K562 (cell line): ENCODE measurements at regions not wholly inside any gene's neighbourhood (a gene's known extent, or its start where the extent isn't known, plus 50 kb on each side); places are given as distances from the start of the nearest gene placed in this dataset.

Experiments
- ATAC-seq: fragments of 200-7000 bp; cut with Tn5 transposase; 3 replicates; pipeline ENCODE4 v1.9.1; 2020; ENCODE audit warnings: moderate library complexity
- BruUV-seq: library from RNA; stranded (reverse); fragments of 400-500 nt; replicated peaks from 2 replicates; lab custom pipeline; 2021; lab: Mats Ljungman, UMichigan
- CTCF ChIA-PET: fragments of 300-600 bp; formaldehyde crosslinking; extraction: SDS; loops from one replicate; lab custom pipeline; 2021; ENCODE audit warnings: low intra/inter-chr PET ratio; lab: Yijun Ruan, JAX
- POLR2A ChIA-PET: fragments of 300-600, 350-650 bp; sonication (Branson Sonifier 250); formaldehyde crosslinking; extraction: SDS; loops from one replicate; lab custom pipeline; 2021; ENCODE audit warnings: antibody characterized with exemption, inconsistent platforms; lab: Yijun Ruan, JAX
- DNase-seq, 4 experiments: peaks; one replicate each; pipeline versions ENCODE4 v3.0.0 to v3.0.0-alpha.2; 2011 to 2018; ENCODE audit warnings: low spot score in 3 of 4, mixed read lengths in 3 of 4; ENCODE audit errors: extremely low read depth in 1 of 4
- FAIRE-seq: peaks from 2 replicates; lab custom pipeline; 2011; peaks lifted over from hg19 to GRCh38; lab: Jason Lieb, UNC
- H2AFZ ChIP-seq: 2 replicates; pipeline ENCODE4 v1.6.0; 2011; ENCODE audit warnings: low read depth, low read length, control low read depth, inconsistent platforms
- H3K27ac ChIP-seq: fragments of 200-600 bp; 3 replicates; pipeline ENCODE4 v1.8.0; 2011; ENCODE audit warnings: low read depth, mild to moderate bottlenecking, control low read depth, inconsistent platforms, low read length, moderate library complexity, mixed read lengths; ENCODE audit errors: extremely low read depth
- H3K27me3 ChIP-seq, 2 experiments: fragments of 300-600 bp in 1 of 2; 2 replicates in 1 of 2; 3 replicates in 1 of 2; pipeline versions ENCODE4 v1.6.0 to v1.8.0; 2011; ENCODE audit warnings: inconsistent platforms in 2 of 2, low read length in 2 of 2, mild to moderate bottlenecking in 1 of 2, mixed read lengths in 1 of 2, moderate library complexity in 1 of 2; ENCODE audit not compliant: control insufficient read depth in 2 of 2, insufficient read depth in 2 of 2
- H3K36me3 ChIP-seq: fragments of 300-600 bp; 3 replicates; pipeline ENCODE4 v1.8.0; 2011; ENCODE audit warnings: mild to moderate bottlenecking, low read length, inconsistent platforms; ENCODE audit not compliant: control insufficient read depth, insufficient read depth
- H3K4me1 ChIP-seq, 2 experiments: fragments of 200-600 bp in 1 of 2; replicated peaks in 1 of 2; 2 replicates in 1 of 2; 3 replicates in 1 of 2; pipeline versions ENCODE4 v1.5.1 to v1.8.0; 2011; ENCODE audit warnings: inconsistent platforms in 2 of 2, low read length in 2 of 2, mild to moderate bottlenecking in 1 of 2, mixed read lengths in 1 of 2, moderate library complexity in 1 of 2; ENCODE audit not compliant: control insufficient read depth in 2 of 2, insufficient read depth in 2 of 2
- H3K4me2 ChIP-seq: 2 replicates; pipeline ENCODE4 v1.6.1; 2011; ENCODE audit warnings: low read length, control low read depth, inconsistent platforms, mixed read lengths; ENCODE audit not compliant: insufficient read depth
- H3K4me3 ChIP-seq: fragments of 200-600 bp; sonication (generic), shearing (Covaris generic); 2 replicates; pipeline ENCODE4 v1.5.1; 2016; ENCODE audit warnings: control low read depth, inconsistent platforms
- H3K79me2 ChIP-seq: fragments of 200-600 bp; 3 replicates; pipeline ENCODE4 v1.8.0; 2011; ENCODE audit warnings: low read length, inconsistent platforms; ENCODE audit not compliant: control insufficient read depth, insufficient read depth
- H3K9ac ChIP-seq, 2 experiments: 2 replicates each; pipeline versions ENCODE4 v1.6.0 to v1.6.1; 2011; ENCODE audit warnings: low read depth in 2 of 2, low read length in 2 of 2, control low read depth in 1 of 2, inconsistent platforms in 1 of 2, mild to moderate bottlenecking in 1 of 2, mixed read lengths in 1 of 2; ENCODE audit not compliant: insufficient read depth in 1 of 2
- H3K9me1 ChIP-seq: one replicate; pipeline ENCODE4 v1.6.0; 2011; ENCODE audit warnings: inconsistent platforms, mild to moderate bottlenecking, low read length, moderate library complexity; ENCODE audit not compliant: control insufficient read depth, insufficient read depth
- H3K9me3 ChIP-seq: replicated peaks from 2 replicates; pipeline ENCODE4 v1.5.1; 2011; ENCODE audit warnings: low read depth, low read length, inconsistent platforms; ENCODE audit not compliant: control insufficient read depth, insufficient read depth
- H4K20me1 ChIP-seq: replicated peaks from 2 replicates; pipeline ENCODE4 v1.6.1; 2011; ENCODE audit warnings: low read length, inconsistent platforms, mixed read lengths; ENCODE audit not compliant: control insufficient read depth, insufficient read depth
- ATF1 ChIP-seq, 2 experiments: fragments of 450-650 bp in 1 of 2; IDR thresholded peaks; 2 replicates each; pipeline ENCODE4 v1.6.1; 2016; ENCODE audit warnings: missing compliant biosample characterization in 1 of 2, missing genetic modification characterization in 1 of 2
- BCL6 ChIP-seq: fragments of 250-450 bp; sonication (Bioruptor Pico); IDR thresholded peaks from 2 replicates; pipeline ENCODE4 v1.4.0; 2020
- GATA2 ChIP-seq: sonication (generic); formaldehyde crosslinking; IDR thresholded peaks from 2 replicates; pipeline ENCODE4 v1.4.0; 2020; ENCODE audit warnings: mild to moderate bottlenecking, missing genetic modification reagents
- HMG20B ChIP-seq: fragments of 250-450 bp; sonication (Bioruptor Pico); IDR thresholded peaks from 2 replicates; pipeline ENCODE4 v1.5.0; 2021; ENCODE audit warnings: mild to moderate bottlenecking
- RFX5 ChIP-seq: IDR thresholded peaks from 2 replicates; pipeline ENCODE4 v1.6.1; 2011; ENCODE audit warnings: low read depth, mild to moderate bottlenecking, improper control_type of control experiment, low read length
- RNF2 ChIP-seq: sonication (generic); IDR thresholded peaks from 2 replicates; pipeline ENCODE4 v1.6.1; 2016
- SMAD1 ChIP-seq: fragments of 150-350 bp; IDR thresholded peaks from 2 replicates; pipeline ENCODE4 v1.6.1; 2014; ENCODE audit warnings: low read length, low read depth; ENCODE audit not compliant: partially characterized antibody
- SMAD4 ChIP-seq: fragments of 250-450 bp; sonication (Bioruptor Pico); conservative IDR thresholded peaks from 2 replicates; pipeline ENCODE4 v1.8.0; 2021; ENCODE audit warnings: inconsistent platforms, mild to moderate bottlenecking, moderate library complexity
- SNRNP70 ChIP-seq: fragments of 200-400 bp; formaldehyde crosslinking; optimal IDR thresholded peaks from 2 replicates; pipeline ENCODE3; 2017; ENCODE audit warnings: low read depth, low read length
- SRSF3 ChIP-seq: fragments of 200-400 bp; formaldehyde crosslinking; IDR thresholded peaks from 2 replicates; pipeline ENCODE4 v1.6.1; 2016; ENCODE audit warnings: mild to moderate bottlenecking, low read length, moderate library complexity; ENCODE audit not compliant: insufficient read depth
- ZNF354B ChIP-seq: fragments of 250-450 bp; sonication (Bioruptor Pico); IDR thresholded peaks from 2 replicates; pipeline ENCODE4 v1.4.0; 2020
- ZNF717 ChIP-seq: fragments of 250-450 bp; sonication (Bioruptor Pico); IDR thresholded peaks from 2 replicates; pipeline ENCODE4 v1.5.0; 2021
- ZSCAN29 ChIP-seq: fragments of 450-650 bp; IDR thresholded peaks from 2 replicates; pipeline ENCODE4 v1.6.1; 2017
- WGBS: fragments of 100-300 bp; shearing (Covaris generic); methylation state at CpG from one replicate; pipeline ENCODE4 v1.1.6; 2016; ENCODE audit warnings: low coverage, mixed read lengths; ENCODE audit not compliant: insufficient coverage; ENCODE audit errors: missing lambda C conversion rate; 5-methylcytosine and 5-hydroxymethylcytosine counted together
- in situ Hi-C: fragments of 300-500 bp; cut with MboI; formaldehyde crosslinking; loops from 4 replicates; pipeline ENCODE4 v1.15.0; 2018; ENCODE audit warnings: inconsistent platforms, mixed read lengths
- intact Hi-C: fragments of 100-400 bp; cut with micrococcal nuclease; formaldehyde crosslinking; loops from 2 replicates; pipeline ENCODE4 v1.14.2; 2022
- TF ChIP-seq, protein P1 (sequence below): fragments of 200-400 bp; formaldehyde crosslinking; IDR thresholded peaks from 2 replicates; pipeline ENCODE4 v1.6.1; 2017; ENCODE audit warnings: mild to moderate bottlenecking, low read depth, low read length, moderate library complexity
- TF ChIP-seq, protein P2 (sequence below), 3 experiments: fragments of 200-800 bp in 1 of 3; sonication (Bioruptor generic) in 1 of 3; sonication (generic) in 1 of 3; formaldehyde crosslinking in 1 of 3; IDR thresholded peaks; 2 replicates each; pipeline versions ENCODE4 v1.6.1 to v1.8.0; 2016 to 2022; ENCODE audit warnings: mild to moderate bottlenecking in 2 of 3, missing compliant biosample characterization in 2 of 3, missing genetic modification characterization in 2 of 3, missing genetic modification reagents in 1 of 3
- TF ChIP-seq, protein P3 (sequence below), 2 experiments: fragments of 450-650 bp; IDR thresholded peaks; 2 replicates each; pipeline ENCODE4 v1.6.1; 2018; ENCODE audit warnings: mild to moderate bottlenecking in 2 of 2, low read depth in 1 of 2; ENCODE audit not compliant: partially characterized antibody in 2 of 2
- TF ChIP-seq, protein P4 (sequence below): fragments of 250-450 bp; sonication (Bioruptor Pico); IDR thresholded peaks from 2 replicates; pipeline ENCODE4 v1.4.0; 2020

DNA sequence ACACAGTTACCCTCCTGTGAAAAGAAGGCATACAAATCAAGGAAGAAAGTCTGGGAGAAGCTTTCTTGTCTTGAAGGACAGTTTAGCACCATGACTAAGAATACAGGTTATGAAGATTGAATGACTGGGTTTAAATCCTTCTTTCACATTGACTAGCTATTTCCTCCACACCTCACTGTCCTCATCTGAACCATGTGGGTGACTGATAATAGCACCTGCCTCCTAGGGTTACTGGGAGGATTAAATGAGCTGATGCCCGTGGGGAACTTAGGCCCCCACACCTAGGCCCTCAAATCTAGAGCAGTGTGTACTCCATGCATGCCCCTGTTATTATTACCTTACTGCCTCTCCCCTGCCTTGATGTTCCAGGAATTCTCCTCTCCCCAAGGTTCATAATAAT lies 202.9 kb downstream of the FBXO15 start:
- Histone ChIP-seq H3K79me2 (no peaks in the 10 kb centered on the region), H2AFZ (no peak overlapping the region), H4K20me1 (no peaks in the 10 kb centered on the region), H3K4me1 (no peaks in the 10 kb centered on the region), H3K4me3 (no peak overlapping the region), H3K9me1 (no peaks in the 10 kb centered on the region), H3K27me3 (no peaks in the 10 kb centered on the region; a peak in 1 of 5 replicates), H3K4me2 (no peak overlapping the region), H3K9me3 (no peaks in the 10 kb centered on the region), H3K9ac (no peak overlapping the region), H3K36me3 (no peaks in the 10 kb centered on the region), H3K27ac (no peak overlapping the region)
- ChIA-PET CTCF (no interaction called here), POLR2A (no interaction called here)
- WGBS, result 0% methylated on average over 1 of the region's 1 CpG
- BruUV-seq, result no TSS peak
- FAIRE-seq (no peak), ATAC-seq (no peak), DNase-seq (no peak)
- in situ Hi-C loops (no loop called here), intact Hi-C loops (no loop called here)
- TF ChIP-seq GATA2 (CRISPR knock-in tag), result no peak
- TF ChIP-seq, protein P1, sequence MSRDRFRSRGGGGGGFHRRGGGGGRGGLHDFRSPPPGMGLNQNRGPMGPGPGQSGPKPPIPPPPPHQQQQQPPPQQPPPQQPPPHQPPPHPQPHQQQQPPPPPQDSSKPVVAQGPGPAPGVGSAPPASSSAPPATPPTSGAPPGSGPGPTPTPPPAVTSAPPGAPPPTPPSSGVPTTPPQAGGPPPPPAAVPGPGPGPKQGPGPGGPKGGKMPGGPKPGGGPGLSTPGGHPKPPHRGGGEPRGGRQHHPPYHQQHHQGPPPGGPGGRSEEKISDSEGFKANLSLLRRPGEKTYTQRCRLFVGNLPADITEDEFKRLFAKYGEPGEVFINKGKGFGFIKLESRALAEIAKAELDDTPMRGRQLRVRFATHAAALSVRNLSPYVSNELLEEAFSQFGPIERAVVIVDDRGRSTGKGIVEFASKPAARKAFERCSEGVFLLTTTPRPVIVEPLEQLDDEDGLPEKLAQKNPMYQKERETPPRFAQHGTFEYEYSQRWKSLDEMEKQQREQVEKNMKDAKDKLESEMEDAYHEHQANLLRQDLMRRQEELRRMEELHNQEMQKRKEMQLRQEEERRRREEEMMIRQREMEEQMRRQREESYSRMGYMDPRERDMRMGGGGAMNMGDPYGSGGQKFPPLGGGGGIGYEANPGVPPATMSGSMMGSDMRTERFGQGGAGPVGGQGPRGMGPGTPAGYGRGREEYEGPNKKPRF, result no peak
- no peak for TF ChIP-seq SMAD4 (CRISPR knock-in tag)
- TF ChIP-seq, protein P2, sequence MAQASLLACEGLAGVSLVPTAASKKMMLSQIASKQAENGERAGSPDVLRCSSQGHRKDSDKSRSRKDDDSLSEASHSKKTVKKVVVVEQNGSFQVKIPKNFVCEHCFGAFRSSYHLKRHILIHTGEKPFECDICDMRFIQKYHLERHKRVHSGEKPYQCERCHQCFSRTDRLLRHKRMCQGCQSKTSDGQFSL (CRISPR knock-in tag; IDR thresholded peaks at IDR 0.05), result no peak
- TF ChIP-seq, protein P2 (tag; IDR thresholded peaks at IDR 0.05), result no peak
- no peak for TF ChIP-seq ZSCAN29
- TF ChIP-seq SMAD1, result no peak
- TF ChIP-seq ZNF717 (CRISPR knock-in tag), result no peak
- TF ChIP-seq, protein P3, sequence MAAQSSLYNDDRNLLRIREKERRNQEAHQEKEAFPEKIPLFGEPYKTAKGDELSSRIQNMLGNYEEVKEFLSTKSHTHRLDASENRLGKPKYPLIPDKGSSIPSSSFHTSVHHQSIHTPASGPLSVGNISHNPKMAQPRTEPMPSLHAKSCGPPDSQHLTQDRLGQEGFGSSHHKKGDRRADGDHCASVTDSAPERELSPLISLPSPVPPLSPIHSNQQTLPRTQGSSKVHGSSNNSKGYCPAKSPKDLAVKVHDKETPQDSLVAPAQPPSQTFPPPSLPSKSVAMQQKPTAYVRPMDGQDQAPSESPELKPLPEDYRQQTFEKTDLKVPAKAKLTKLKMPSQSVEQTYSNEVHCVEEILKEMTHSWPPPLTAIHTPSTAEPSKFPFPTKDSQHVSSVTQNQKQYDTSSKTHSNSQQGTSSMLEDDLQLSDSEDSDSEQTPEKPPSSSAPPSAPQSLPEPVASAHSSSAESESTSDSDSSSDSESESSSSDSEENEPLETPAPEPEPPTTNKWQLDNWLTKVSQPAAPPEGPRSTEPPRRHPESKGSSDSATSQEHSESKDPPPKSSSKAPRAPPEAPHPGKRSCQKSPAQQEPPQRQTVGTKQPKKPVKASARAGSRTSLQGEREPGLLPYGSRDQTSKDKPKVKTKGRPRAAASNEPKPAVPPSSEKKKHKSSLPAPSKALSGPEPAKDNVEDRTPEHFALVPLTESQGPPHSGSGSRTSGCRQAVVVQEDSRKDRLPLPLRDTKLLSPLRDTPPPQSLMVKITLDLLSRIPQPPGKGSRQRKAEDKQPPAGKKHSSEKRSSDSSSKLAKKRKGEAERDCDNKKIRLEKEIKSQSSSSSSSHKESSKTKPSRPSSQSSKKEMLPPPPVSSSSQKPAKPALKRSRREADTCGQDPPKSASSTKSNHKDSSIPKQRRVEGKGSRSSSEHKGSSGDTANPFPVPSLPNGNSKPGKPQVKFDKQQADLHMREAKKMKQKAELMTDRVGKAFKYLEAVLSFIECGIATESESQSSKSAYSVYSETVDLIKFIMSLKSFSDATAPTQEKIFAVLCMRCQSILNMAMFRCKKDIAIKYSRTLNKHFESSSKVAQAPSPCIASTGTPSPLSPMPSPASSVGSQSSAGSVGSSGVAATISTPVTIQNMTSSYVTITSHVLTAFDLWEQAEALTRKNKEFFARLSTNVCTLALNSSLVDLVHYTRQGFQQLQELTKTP (IDR thresholded peaks at IDR 0.05; ENCODE audit: low read depth in 1 of 2, partially characterized antibody in 2 of 2), result no peak
- TF ChIP-seq ZNF354B (CRISPR knock-in tag), result no peak
- no peak for TF ChIP-seq SNRNP70
- no peak for TF ChIP-seq HMG20B (CRISPR knock-in tag)
- no peak for TF ChIP-seq SRSF3
- TF ChIP-seq BCL6 (CRISPR knock-in tag), result no peak
- TF ChIP-seq, protein P4, sequence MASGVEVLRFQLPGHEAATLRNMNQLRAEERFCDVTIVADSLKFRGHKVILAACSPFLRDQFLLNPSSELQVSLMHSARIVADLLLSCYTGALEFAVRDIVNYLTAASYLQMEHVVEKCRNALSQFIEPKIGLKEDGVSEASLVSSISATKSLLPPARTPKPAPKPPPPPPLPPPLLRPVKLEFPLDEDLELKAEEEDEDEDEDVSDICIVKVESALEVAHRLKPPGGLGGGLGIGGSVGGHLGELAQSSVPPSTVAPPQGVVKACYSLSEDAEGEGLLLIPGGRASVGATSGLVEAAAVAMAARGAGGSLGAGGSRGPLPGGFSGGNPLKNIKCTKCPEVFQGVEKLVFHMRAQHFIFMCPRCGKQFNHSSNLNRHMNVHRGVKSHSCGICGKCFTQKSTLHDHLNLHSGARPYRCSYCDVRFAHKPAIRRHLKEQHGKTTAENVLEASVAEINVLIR (CRISPR knock-in tag), result no peak
- no peak for TF ChIP-seq ATF1 (CRISPR knock-in tag; IDR thresholded peaks at IDR 0.05)
- no peak for TF ChIP-seq ATF1 (tag; IDR thresholded peaks at IDR 0.05)
- TF ChIP-seq RNF2, result no peak
- no peak for TF ChIP-seq RFX5
